GM21515 (cell line): ENCODE measurements at regions not wholly inside any gene's neighbourhood (a gene's known extent, or its start where the extent isn't known, plus 50 kb on each side); places are given as distances from the start of the nearest gene placed in this dataset.
"Not testable (repeated sequence)": the region's sequence is repeated elsewhere in the genome, so short reads cannot be mapped to it uniquely, and the experiment has no call there.

Experiments
- ATAC-seq: cut with Tn5 transposase; IDR thresholded peaks from one replicate; pipeline ENCODE4 v1.9.1; 2021; ENCODE audit not compliant: unreplicated experiment

- ATAC-seq, result no peak
These were observed 77.7 kb upstream of the FRMD6 start for GRCh38 chr14:51574009-51574408.

- no peak for ATAC-seq
These were observed 76.2 kb upstream of the FRMD6 start for GRCh38 chr14:51575349-51576116.

GRCh38 chr14:51576117-51576430 lies 75.6 kb upstream of the FRMD6 start:
- ATAC-seq, result no peak

GRCh38 chr14:51576879-51577278 lies 74.8 kb upstream of the FRMD6 start:
- no peak for ATAC-seq

GRCh38 chr14:51578853-51579252 lies 72.9 kb upstream of the FRMD6 start:
- ATAC-seq, result no peak

GRCh38 chr14:51581017-51581881 lies 70.5 kb upstream of the FRMD6 start:
- ATAC-seq, result no peak

GRCh38 chr14:51582437-51582836 lies 69.3 kb upstream of the FRMD6 start:
- no peak for ATAC-seq

GRCh38 chr14:51585055-51585454 lies 66.7 kb upstream of the FRMD6 start:
- ATAC-seq, result no peak

GRCh38 chr14:51592836-51593235 lies 58.9 kb upstream of the FRMD6 start:
- ATAC-seq, result no peak

GRCh38 chr14:51593397-51593796 lies 58.3 kb upstream of the FRMD6 start:
- no peak for ATAC-seq

- ATAC-seq, result no peak
These were observed 55.7 kb upstream of the FRMD6 start for GRCh38 chr14:51595881-51596455.

GRCh38 chr14:51596488-51597117 lies 55.1 kb upstream of the FRMD6 start:
- ATAC-seq, result no peak

- no peak for ATAC-seq
These were observed 54.3 kb upstream of the FRMD6 start for GRCh38 chr14:51597261-51598001.

- not testable (repeated sequence) for ATAC-seq
These were observed 52.6 kb upstream of the FRMD6 start for GRCh38 chr14:51598924-51599600.

GRCh38 chr14:51600658-51601057 lies 51.1 kb upstream of the FRMD6 start:
- ATAC-seq, result no peak
